ENCODE measurements at regions not wholly inside any gene's neighbourhood (a gene's known extent, or its start where the extent isn't known, plus 50 kb on each side); places are given as distances from the start of the nearest gene placed in this dataset.

DNA sequence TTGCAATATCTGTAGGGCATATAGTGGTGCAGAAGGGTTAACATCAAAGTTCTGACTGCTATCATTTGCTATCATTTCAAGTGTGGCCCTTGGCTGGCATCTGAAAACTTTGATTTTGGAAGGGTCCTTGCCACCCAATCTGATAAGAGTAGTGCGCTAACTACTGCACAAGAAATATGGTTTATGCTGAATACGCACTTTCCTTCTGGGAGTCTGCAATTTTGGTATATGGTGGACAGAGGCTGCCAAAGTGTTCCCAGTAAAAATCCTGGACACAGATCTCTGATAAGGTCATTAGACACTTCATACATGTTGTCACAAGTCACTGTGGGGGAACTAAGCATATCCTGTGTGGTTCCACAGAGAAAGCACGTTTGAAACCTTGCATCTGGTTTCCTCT lies 461.6 kb upstream of the CDH11 start:
- TF ChIP-seq POLR2A (IDR thresholded peaks at IDR 0.05) (no peak), EP300 (IDR thresholded peaks at IDR 0.05) (no peak)
- TF ChIP-seq, protein P1, sequence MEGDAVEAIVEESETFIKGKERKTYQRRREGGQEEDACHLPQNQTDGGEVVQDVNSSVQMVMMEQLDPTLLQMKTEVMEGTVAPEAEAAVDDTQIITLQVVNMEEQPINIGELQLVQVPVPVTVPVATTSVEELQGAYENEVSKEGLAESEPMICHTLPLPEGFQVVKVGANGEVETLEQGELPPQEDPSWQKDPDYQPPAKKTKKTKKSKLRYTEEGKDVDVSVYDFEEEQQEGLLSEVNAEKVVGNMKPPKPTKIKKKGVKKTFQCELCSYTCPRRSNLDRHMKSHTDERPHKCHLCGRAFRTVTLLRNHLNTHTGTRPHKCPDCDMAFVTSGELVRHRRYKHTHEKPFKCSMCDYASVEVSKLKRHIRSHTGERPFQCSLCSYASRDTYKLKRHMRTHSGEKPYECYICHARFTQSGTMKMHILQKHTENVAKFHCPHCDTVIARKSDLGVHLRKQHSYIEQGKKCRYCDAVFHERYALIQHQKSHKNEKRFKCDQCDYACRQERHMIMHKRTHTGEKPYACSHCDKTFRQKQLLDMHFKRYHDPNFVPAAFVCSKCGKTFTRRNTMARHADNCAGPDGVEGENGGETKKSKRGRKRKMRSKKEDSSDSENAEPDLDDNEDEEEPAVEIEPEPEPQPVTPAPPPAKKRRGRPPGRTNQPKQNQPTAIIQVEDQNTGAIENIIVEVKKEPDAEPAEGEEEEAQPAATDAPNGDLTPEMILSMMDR (IDR thresholded peaks at IDR 0.05): no peak

All from suprapubic skin (tissue), 3 donors.